Spinal cord (tissue), 9 donors: ENCODE measurements at regions not wholly inside any gene's neighbourhood (a gene's known extent, or its start where the extent isn't known, plus 50 kb on each side); places are given as distances from the start of the nearest gene placed in this dataset.

Source experiments
- DNase-seq, 6 donors: peaks; one replicate each; pipeline versions ENCODE4 v3.0.0 to v3.0.0-alpha.2; 2013 to 2015; ENCODE audit warnings: low spot score in 6 of 6, low read depth in 4 of 6
- H3K27ac ChIP-seq: one replicate; pipeline ENCODE4 v1.5.1; 2013; ENCODE audit warnings: low read depth, low read length, control low read depth
- H3K27me3 ChIP-seq: one replicate; pipeline ENCODE4 v1.6.1; 2013; ENCODE audit warnings: low read length; ENCODE audit not compliant: control insufficient read depth, insufficient read depth
- H3K36me3 ChIP-seq: one replicate; pipeline ENCODE4 v1.6.1; 2013; ENCODE audit warnings: low read length; ENCODE audit not compliant: control insufficient read depth, insufficient read depth
- H3K4me1 ChIP-seq: one replicate; pipeline ENCODE4 v1.6.1; 2013; ENCODE audit warnings: low read length; ENCODE audit not compliant: control insufficient read depth, insufficient read depth
- H3K4me3 ChIP-seq: one replicate; pipeline ENCODE4 v1.5.1; 2013; ENCODE audit warnings: low read depth, low read length, control low read depth
- H3K9me3 ChIP-seq: one replicate; pipeline ENCODE4 v1.6.1; 2013; ENCODE audit warnings: low read length; ENCODE audit not compliant: control insufficient read depth, insufficient read depth
- WGBS: methylation state at CpG from one replicate; pipeline ENCODE4 v1.1.5; 2013; ENCODE audit warnings: missing lambda C conversion rate; ENCODE audit not compliant: insufficient coverage; 5-methylcytosine and 5-hydroxymethylcytosine counted together
- donor health status: healthy.

GRCh38 chr22:48688366-48688765 is 1139.3 kb downstream of the BRD1 start:
- H3K36me3 ChIP-seq = peaks cover 44% of the 10 kb centered on the region
- H3K27me3 ChIP-seq = no peaks in the 10 kb centered on the region
- H3K4me3 ChIP-seq = no peak overlapping the region
- peaks cover 40% of the 10 kb centered on the region for H3K4me1 ChIP-seq
- no peak for DNase-seq
- H3K27ac ChIP-seq = no peak overlapping the region
- WGBS = 78% methylated on average over 4 of the region's 4 CpGs
- no peaks in the 10 kb centered on the region for H3K9me3 ChIP-seq

GRCh38 chr22:48687606-48688005 is 1140.1 kb downstream of the BRD1 start:
- no peak for DNase-seq
- no peak overlapping the region for H3K27ac ChIP-seq
- H3K27me3 ChIP-seq = no peaks in the 10 kb centered on the region
- peaks cover 38% of the 10 kb centered on the region for H3K36me3 ChIP-seq
- H3K9me3 ChIP-seq = no peaks in the 10 kb centered on the region
- H3K4me1 ChIP-seq = peaks cover 37% of the 10 kb centered on the region
- no peak overlapping the region for H3K4me3 ChIP-seq
- 96% methylated on average over 3 of the region's 6 CpGs for WGBS

- no peak for DNase-seq
- WGBS = 98% methylated on average over 2 of the region's 2 CpGs
- Histone ChIP-seq H3K4me1 (peaks cover 32% of the 10 kb centered on the region), H3K27ac (no peak overlapping the region), H3K36me3 (peaks cover 42% of the 10 kb centered on the region), H3K27me3 (no peaks in the 10 kb centered on the region), H3K4me3 (no peak overlapping the region), H3K9me3 (no peaks in the 10 kb centered on the region)
These were observed 1140.9 kb downstream of the BRD1 start for GRCh38 chr22:48686694-48687302.

GRCh38 chr22:48685767-48686166 is 1141.9 kb downstream of the BRD1 start:
- peaks cover 33% of the 10 kb centered on the region for H3K36me3 ChIP-seq
- peaks cover 23% of the 10 kb centered on the region for H3K4me1 ChIP-seq
- no peak overlapping the region for H3K27ac ChIP-seq
- 100% methylated on average over 14 of the region's 17 CpGs for WGBS
- H3K9me3 ChIP-seq = no peaks in the 10 kb centered on the region
- no peak for DNase-seq
- no peaks in the 10 kb centered on the region for H3K27me3 ChIP-seq
- no peak overlapping the region for H3K4me3 ChIP-seq

- H3K4me1 ChIP-seq = peaks cover 9% of the 10 kb centered on the region
- no peaks in the 10 kb centered on the region for H3K9me3 ChIP-seq
- H3K27ac ChIP-seq = no peak overlapping the region
- H3K4me3 ChIP-seq = no peak overlapping the region
- H3K36me3 ChIP-seq = peaks cover 31% of the 10 kb centered on the region
- WGBS = 83% methylated on average over 9 of the region's 9 CpGs
- H3K27me3 ChIP-seq = no peaks in the 10 kb centered on the region
- no peak for DNase-seq
These were observed 1144.0 kb downstream of the BRD1 start for GRCh38 chr22:48683640-48684039.

- Histone ChIP-seq H3K36me3 (peaks cover 40% of the 10 kb centered on the region), H3K9me3 (no peaks in the 10 kb centered on the region), H3K27ac (no peak overlapping the region), H3K27me3 (no peaks in the 10 kb centered on the region), H3K4me1 (peaks cover 18% of the 10 kb centered on the region), H3K4me3 (no peak overlapping the region)
- 56% methylated on average over 8 of the region's 11 CpGs for WGBS
- DNase-seq = no peak
These were observed 1145.2 kb downstream of the BRD1 start for GRCh38 chr22:48682504-48682903.

- DNase-seq = no peak
- 82% methylated on average over 11 of the region's 11 CpGs for WGBS
- peaks cover 45% of the 10 kb centered on the region for H3K36me3 ChIP-seq
- H3K4me3 ChIP-seq = no peak overlapping the region
- peaks cover 26% of the 10 kb centered on the region for H3K4me1 ChIP-seq
- no peaks in the 10 kb centered on the region for H3K27me3 ChIP-seq
- H3K27ac ChIP-seq = no peak overlapping the region
- H3K9me3 ChIP-seq = no peaks in the 10 kb centered on the region
These were observed 1147.1 kb downstream of the BRD1 start for GRCh38 chr22:48680601-48681000.

- WGBS = 75% methylated on average over 18 of the region's 28 CpGs
- Histone ChIP-seq H3K27me3 (no peaks in the 10 kb centered on the region), H3K9me3 (no peaks in the 10 kb centered on the region), H3K4me1 (peaks cover 26% of the 10 kb centered on the region), H3K4me3 (no peak overlapping the region), H3K27ac (no peak overlapping the region), H3K36me3 (peaks cover 49% of the 10 kb centered on the region)
- no peak for DNase-seq
These were observed 1147.8 kb downstream of the BRD1 start for GRCh38 chr22:48679656-48680555.

- Histone ChIP-seq H3K4me1 (peaks cover 26% of the 10 kb centered on the region), H3K9me3 (no peaks in the 10 kb centered on the region), H3K36me3 (peaks cover 53% of the 10 kb centered on the region), H3K27me3 (no peaks in the 10 kb centered on the region), H3K27ac (no peak overlapping the region), H3K4me3 (no peak overlapping the region)
- 85% methylated on average over 33 of the region's 38 CpGs for WGBS
- no peak for DNase-seq
These were observed 1149.2 kb downstream of the BRD1 start for GRCh38 chr22:48678171-48679135.
